ENCODE measurements at regions not wholly inside any gene's neighbourhood (a gene's known extent, or its start where the extent isn't known, plus 50 kb on each side); places are given as distances from the start of the nearest gene placed in this dataset.
"Not testable (repeated sequence)": the region's sequence is repeated elsewhere in the genome, so short reads cannot be mapped to it uniquely, and the experiment has no call there.

DNA sequence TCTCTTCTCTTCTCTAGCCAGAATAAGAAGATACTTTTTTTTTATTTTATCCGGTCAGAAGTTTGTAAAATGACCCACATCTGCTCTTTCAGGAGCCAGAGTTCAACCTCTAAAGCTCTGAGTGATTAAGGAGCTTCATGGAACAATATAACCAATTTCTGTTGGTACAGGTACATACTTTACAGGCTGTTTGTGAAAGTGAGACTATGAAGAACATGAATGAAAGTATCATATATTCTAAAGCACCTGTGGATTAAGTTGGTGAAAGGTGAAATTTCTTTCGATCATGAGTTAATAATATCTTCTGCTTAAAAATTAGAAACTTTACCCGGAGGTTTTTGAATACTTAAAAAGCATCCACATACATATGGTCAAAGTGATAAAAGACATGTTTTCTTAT lies 65.2 kb downstream of the DMRT2 start:
- DNase-seq (ENCODE audit: low read depth) = no peak

DNA sequence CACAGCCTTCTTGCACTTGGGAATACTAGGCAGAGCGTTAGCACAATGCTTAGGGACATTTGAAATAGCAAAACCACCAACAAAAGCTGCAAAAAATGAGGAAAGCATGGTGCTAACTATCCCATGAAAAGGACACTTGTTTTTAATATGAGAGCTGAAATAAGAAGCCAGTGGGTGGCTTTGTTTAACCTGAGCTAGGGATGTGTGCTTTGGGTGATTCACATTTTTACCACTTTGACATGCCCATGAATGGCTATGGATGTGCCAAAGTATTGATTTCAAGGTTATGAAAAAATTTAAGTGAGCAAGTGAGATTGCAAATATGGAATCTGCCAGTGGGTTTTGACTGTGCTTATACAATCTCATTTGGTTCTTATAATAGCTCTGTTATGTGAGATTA lies 67.3 kb downstream of the DMRT2 start:
- no peak for DNase-seq (ENCODE audit: low read depth)

DNA sequence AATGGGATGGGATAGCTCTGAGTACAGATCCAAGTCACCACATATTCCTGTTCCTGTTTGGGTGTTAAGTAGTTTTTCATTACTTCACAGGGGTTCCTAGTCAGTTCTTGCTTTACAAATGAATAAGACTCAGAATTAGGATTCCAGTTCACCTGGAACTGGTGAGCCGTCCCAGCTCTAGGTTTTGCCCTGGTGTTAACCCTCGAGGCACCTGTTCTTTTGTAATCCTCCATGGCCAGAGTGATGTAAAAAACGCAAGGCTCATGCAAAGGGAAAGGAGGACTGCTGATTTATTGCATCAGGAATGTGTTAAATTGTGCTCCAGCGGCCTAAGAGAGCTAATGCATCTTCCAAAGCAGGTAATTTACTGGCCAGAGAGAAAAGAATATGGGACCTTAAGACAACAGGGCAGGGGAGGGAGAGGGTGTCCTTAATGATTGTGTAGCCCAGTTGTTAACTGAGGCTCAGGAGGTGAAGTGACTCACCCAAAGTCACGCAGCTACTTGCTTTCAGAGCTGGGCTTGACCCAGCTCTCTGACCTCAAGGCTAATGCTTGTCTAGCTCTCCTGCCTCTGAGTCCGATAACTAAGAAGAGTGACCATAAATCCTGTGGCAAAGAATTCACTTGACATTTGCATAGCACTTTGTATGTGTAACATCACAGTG lies 70.5 kb downstream of the DMRT2 start:
- no peak for DNase-seq (ENCODE audit: low read depth)

DNA sequence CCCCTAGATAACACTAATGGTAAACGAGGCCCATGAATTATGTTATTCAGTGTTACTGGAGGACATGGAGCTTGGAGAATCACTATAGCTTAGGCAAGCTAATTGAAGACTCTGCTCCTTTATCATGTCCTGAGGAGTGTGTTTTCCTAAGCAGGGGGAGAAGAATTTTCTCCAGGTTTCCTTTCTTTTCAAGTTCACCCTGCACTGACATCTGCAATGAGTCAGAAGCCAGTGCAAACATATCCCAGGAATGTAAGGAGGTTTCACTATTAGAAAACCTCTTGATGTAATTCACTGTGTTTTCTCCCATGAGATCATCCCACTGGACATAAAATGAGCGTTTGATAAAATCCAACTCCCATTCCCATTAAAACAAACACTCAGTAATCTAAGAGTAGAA lies 75.6 kb downstream of the DMRT2 start:
- DNase-seq (ENCODE audit: low read depth) = no peak

DNA sequence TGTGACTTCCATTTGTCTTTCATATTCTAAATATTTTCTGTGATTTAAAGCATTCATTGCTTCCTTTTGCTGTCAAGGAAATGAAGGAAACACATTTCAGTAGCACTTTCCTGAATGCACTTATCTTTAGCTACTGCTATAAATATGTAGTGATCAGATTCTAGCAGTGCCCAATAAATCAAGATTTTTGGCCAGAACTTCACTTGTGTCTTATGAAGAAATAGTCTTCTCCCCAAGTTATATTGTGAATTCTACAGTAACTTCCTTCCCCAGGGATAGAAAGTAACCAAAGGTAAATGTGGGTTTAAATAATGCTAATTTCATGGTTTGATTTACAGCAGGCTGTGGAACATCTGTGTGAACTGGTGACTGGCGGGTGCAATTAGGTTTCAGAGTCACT lies 77.9 kb downstream of the DMRT2 start:
- DNase-seq (ENCODE audit: low read depth) = no peak

DNA sequence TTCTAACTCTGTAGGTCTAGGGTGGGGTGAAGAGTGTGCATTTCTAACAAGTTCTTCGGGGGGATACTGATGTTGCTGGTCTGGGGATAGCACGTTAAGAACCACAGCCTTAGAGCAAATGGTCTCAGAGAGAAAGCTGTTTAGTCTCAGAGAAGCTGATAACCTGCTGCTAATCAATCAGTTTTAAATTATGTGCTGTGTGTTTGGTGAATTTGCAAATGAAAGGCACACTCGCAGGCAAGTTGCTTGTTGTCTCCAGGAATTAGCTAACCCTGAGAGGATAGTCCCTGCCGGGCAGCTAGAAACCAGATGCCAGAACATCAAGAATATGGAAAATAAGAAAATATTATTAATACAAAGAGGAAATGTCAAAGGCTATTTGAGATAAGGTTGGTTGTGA lies 79.2 kb downstream of the DMRT2 start:
- DNase-seq (ENCODE audit: low read depth) = no peak

DNA sequence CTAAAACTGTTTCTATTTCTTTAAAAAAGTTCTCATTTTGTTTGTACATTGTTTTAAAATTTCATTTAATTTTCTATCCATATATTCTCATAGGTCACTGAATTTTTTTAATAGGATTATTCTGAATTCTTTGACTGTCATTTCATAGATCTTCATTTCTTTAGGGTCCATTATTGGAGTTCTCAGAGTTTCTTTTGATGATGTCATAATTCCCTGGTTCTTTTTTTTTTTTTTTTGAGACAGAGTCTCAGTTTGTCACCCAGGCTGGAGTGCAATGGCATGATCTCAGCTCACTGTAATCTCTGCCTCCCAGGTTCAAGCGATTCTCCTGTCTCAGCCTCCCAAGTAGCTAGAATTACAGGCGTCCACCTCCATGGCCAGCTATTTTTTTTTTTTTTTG lies 89.9 kb downstream of the DMRT2 start:
- DNase-seq (ENCODE audit: low read depth) = no peak

DNA sequence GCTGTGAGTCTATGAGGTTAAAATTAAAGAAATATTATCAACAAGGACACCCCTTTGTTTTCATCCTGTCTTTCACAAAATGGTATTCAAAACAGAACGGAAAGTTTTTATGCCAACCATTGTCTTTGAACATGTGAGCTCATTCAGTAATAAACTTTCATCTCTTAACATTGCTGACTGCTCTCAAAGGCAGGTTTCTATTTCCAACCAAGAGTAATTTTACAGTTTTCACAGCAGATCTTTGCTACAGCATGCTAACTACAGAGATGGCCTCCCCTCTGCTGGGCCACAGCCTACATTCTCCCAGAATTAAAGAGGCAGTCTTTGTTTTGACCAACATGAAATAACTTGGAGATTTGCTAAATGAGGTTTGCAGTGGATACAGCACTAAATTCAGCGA lies 101.5 kb downstream of the DMRT2 start:
- DNase-seq (ENCODE audit: low read depth) = no peak

DNA sequence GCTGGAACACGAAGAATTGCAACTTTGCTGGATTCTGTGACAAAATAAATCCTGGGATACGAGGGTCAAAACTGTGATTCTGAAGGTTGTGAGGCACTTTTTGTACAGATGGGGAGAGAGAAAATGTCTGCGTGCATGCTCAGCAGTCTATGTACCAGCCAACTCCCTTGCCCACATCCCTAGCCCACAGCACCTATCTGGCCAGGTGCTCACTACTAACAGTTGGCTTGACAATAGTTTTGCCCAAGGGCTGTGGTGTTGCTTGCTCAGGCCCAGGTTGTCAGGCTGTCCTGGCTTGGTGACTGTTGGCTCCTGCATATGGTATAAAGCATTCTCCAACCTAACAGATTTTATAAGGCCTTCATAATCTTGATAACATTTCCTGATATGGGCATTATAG lies 102.0 kb downstream of the DMRT2 start:
- no peak for DNase-seq (ENCODE audit: low read depth)

DNA sequence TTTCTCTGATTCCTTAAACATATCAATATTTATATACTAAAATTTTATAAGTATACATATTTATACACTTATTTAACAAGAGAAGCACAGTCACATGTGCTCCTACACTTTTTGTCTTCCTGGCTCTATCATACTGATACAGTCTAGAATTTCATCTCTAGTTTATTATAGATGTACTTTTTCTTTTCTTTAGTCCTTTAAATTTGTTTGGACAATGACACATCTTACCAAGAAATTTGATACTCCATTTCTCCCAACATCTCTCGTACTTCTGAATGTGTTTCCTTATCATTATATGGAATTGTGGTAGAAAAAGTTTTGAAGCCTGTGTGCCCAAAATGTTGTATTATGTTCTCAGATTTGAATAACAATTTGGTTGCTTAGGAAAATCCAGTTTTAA lies 104.6 kb downstream of the DMRT2 start:
- no peak for DNase-seq (ENCODE audit: low read depth)

DNA sequence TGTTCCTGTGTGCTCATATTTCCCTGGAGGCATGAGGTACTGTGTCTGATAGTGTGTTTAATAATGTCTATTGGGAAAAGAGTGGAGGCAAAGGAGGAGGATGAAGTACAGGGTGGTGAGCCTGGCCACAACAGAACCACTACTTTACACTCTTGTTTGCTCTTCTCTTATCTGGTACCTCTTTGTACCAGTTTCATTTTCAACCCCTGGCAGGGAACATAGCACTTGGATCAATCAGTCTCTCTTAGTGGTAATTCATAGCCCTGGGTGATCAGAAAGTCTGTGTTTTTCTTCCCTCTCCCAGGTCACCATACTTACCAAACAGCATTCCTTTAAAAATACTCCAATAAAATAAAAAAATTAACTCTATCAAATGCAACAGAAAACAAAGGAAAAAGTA lies 105.4 kb downstream of the DMRT2 start:
- DNase-seq (ENCODE audit: low read depth) = no peak

DNA sequence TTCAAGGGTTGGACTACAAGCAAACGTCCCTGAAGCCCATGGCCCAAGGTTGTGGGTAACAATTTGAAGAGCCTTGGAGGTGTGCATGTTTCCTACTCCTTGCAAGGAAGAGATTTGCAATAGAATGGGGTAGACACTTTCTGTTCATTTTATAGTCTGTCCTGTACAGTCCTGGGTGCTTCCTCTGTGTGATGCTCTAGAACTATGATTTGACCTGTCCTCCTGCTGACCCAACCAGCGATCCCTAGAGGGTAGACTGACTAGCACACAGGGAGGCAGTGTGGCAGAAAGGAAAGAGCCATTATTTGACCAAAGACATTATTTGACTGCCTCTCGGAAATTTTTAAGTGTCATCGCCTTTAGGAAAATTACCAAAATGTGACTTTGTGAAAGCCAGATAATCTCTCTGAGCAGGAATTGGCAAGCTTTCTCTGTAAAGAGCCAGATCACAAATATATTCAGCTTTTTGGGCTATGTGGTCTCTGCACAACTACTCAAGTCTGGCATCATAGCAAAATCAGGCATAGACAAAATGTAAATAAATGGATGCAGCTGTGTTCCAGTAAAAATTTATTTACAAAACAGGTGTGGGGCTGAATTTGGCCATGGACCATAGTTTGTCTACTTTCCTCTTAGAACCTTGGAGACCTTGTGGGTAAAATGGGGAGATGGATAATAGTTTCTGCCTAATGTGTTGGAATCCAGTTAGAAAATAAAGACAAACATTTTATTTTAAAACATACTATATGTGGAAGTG lies 106.8 kb downstream of the DMRT2 start:
- no peak for DNase-seq (ENCODE audit: low read depth)

DNA sequence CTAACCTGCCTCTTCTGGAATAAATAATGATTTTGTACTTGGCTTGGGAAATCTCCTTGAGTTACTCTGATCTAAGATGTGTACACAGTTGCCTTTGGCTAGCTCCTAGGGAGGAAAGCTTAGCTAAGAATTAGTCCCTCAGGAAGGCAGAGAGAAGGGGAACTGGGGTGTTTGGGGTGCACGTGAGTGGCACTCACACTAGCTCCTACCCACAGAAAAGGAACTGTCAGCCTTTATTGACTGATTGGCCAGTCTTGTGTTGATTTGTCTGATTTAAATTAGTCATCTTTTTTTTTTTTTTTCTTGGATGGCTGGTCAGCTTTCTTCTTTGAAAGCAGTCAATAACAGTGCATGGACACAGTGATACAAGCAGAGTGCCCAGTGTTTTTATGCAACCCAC lies 107.7 kb downstream of the DMRT2 start:
- no peak for DNase-seq (ENCODE audit: low read depth)

DNA sequence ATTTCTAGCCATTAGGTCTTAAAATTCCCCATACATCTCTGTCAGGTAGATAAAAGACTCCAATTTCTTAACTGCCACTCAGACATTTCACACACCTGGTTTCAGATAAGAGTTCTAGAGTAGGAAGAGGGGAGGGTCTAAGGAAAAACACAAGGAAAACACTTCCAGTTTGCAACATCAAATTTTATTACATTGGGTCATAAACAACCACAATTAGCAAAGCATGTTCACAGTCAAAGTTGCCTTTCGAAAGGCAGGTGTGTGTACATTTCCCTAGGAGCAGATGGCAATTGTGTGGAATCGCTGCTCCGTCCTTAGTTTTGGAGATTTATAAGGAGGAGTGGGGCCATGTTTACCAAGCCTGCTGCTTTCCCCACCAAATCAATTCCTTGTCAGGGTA lies 120.8 kb downstream of the DMRT2 start:
- no peak for DNase-seq (ENCODE audit: low read depth)

DNA sequence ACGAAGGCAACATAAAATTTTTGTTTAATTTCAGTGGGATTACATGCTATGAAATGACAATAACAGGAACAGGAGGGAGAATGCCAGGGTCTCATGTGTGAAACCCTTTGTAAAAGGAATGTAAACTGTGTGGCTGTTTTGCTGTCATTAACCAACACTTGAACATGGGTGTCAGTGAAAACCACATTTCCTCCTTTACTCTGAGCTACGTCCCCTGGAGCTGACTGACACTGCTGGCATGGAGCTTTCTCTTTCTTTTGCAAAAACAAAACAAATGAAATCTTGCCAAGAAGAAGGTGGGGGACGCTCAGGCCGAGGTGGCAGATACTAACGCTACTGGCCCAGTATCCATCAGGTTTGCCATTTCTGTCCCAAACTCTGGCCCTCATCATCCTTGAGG lies 121.4 kb downstream of the DMRT2 start:
- no peak for DNase-seq (ENCODE audit: low read depth)

DNA sequence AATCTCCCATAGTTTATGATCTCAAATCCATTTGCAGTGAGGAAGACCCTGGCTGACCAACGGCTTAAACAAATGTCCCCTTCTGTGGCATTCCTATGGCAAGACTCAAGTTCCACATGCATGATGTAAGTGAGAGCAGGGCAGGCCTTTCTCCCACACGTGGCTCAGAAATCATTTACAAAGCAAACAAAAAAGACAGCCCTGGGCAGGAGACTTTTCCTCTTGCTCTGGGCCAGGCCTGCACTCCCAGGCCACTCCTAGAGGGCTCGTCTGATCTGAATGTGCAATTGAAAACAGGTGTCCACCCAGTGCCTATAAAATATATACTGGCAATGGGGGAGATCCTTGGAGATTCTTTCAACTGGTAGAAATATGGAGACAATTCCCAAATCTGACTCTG lies 123.1 kb downstream of the DMRT2 start:
- no peak for DNase-seq (ENCODE audit: low read depth)

DNA sequence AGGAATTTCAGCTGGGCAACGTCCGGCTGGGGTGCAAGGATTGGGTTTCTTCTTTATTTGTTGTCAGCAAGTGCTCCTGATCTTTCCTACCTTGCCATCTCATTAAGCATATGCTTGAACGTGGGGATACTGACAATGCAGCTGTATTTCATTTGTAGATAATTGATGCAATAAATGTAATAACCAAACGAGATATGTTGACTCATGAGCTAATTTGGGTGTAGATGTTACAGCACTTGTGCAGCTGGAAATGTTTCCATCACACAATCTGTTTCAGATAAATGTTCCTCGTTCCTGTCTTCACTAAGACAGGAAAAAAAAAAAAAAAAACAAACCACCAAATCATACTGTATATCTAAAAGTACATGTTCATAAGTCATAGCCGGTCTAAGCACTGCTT lies 123.8 kb downstream of the DMRT2 start:
- no peak for DNase-seq (ENCODE audit: low read depth)

DNA sequence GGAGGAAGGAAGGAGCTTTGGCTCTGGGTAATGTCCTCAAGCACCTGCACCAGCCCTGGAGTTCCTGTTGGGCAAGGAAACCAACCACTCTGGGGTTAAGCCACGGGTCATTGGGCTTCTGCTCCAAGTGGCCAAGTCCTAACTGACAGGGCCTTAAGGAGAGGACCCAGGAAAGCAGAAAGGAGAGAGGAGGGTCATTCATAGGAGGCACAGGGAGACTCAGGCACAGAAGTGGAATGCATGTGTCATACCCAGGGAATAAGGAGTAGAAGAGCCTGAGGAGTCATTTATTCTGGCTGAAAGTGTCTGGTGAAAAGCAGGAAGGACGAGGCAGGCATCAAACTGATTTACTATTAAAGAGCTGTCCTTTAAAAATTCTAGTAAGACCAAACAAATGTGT lies 129.2 kb downstream of the DMRT2 start:
- DNase-seq (ENCODE audit: low read depth) = no peak

DNA sequence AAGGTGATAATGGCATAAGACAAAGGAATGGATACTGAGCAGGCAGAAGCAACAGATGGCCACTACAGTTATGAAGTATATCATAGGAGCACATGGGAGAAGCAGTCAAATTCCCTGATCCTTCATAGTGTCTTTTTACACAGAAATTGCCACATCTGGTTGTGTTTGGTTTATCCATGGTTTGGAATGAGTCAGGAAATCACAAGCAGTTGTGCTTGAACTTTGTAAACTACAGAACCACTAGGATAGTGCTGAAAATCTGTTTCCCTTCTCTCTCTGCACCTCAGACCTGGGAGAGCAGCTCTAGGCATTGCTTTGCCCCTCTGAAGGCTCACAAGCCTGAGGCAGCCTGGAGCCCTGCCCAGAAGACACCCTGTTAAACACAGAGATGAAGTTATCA lies 134.0 kb downstream of the DMRT2 start:
- DNase-seq (ENCODE audit: low read depth) = no peak

DNA sequence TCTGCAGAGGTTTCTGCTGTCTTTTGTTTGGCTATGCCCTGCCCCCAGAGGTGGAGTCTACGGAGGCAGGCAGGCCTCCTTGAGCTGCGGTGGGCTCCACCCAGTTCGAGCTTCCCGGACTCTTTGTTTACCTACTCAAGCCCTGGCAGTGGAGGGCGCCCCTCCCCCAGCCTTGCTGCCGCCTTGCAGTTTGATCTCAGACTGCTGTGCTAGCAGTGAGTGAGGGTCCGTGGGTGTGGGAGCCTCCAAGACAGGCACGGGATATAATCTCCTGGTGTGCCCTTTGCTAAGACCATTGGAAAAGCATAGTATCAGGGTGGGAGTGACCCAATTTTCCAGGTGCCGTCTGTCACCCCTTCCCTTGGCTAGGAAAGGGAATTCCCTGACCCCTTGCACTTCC lies 137.0 kb downstream of the DMRT2 start:
- not testable (repeated sequence) for DNase-seq (ENCODE audit: low read depth)

DNA sequence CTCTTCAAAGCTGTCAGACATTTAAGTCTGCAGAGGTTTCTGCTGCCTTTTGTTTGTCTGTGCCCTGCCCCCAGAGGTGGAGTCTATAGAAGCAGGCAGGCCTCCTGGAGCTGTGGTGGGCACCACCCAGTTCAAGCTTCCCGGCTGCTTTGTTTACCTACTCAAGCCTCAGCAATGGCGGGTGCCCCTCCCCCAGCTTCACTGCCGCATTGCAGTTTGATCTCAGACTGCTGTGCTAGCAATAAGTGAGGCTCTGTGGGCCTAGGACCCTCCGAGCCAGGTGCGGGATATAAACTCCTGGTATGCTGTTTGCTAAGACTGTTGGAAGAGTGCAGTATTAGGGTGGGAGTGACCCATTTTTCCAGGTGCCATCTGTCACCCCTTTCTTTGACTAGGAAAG lies 145.5 kb downstream of the DMRT2 start:
- DNase-seq (ENCODE audit: low read depth) = not testable (repeated sequence)

DNA sequence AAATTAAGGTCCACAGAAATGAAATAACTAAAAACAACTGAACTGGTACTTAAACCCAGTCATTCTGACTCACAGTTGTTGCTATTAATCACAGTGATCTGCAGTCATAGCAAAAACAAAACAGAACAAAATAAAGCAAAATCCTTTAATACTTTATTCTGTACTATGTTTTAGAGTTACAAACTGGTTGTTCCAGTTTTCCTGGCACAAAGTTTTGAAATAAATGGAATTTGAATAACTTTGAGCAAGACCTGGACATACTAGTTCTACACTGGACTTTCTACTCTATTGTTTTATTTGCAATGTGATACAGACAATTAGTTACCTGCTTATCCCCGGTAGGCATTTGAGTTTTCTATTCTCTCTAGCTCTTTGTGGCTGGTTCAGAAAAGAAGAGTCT lies 147.9 kb downstream of the DMRT2 start:
- no peak for DNase-seq (ENCODE audit: low read depth)

DNA sequence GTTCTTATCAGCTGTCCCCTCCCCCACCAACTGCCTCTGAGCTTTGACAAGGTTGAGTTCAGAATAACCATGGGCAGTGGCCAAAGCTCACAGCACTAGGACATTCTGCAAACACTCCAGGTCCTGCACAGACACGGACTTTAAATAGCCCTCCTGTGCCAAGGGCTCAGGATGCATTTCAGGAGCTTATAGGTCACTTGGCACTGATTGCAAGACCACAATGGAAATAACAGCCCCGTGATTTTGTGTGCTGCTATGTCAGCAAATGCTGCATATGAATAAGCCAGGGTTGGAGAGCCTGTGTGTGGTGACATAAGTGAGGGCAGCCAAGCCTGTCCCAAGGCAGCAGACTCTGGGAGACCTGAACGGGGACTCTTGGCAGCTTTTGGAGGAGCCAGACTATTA lies 150.7 kb downstream of the DMRT2 start:
- DNase-seq (ENCODE audit: low read depth) = no peak

DNA sequence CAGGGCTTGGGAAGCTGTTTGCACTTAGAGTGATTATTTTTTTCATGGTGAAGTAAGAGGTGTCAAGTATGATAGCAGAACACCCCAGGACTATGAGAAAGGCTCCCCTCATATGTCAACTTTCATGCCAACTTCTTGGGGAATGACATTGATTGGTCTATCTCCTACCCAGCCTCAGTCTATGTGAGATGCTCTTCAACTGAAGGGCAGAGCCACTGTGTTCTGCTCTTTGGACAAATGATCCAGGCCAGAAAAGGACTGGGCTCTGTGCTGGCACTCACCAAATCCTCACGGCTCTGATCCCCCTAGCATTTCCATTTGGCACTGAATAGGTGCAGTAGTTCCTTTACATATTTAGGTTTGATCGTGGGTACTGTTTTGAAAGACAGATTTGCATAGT lies 151.1 kb downstream of the DMRT2 start:
- DNase-seq (ENCODE audit: low read depth) = no peak

All from T follicular helper cell (primary cell).